K562 (cell line): ENCODE measurements at regions not wholly inside any gene's neighbourhood (a gene's known extent, or its start where the extent isn't known, plus 50 kb on each side); places are given as distances from the start of the nearest gene placed in this dataset.

Experiments
- STAT5B ChIP-seq: fragments of 250-450 bp; sonication (Bioruptor Pico); IDR thresholded peaks from 2 replicates; pipeline ENCODE4 v1.8.0; 2021; ENCODE audit warnings: mild to moderate bottlenecking, inconsistent platforms
- TAF1 ChIP-seq: IDR thresholded peaks from 2 replicates; pipeline ENCODE4 v1.6.1; 2011; ENCODE audit warnings: mild to moderate bottlenecking, low read length, moderate library complexity; ENCODE audit not compliant: insufficient read depth, control insufficient read depth, severe bottlenecking; ENCODE audit errors: extremely low read depth
- TAF9B ChIP-seq: fragments of 450-650 bp; IDR thresholded peaks from 2 replicates; pipeline ENCODE4 v1.6.1; 2018; ENCODE audit warnings: mild to moderate bottlenecking; ENCODE audit not compliant: partially characterized antibody
- U2AF1 ChIP-seq: fragments of 200-400 bp; formaldehyde crosslinking; optimal IDR thresholded peaks from 2 replicates; pipeline ENCODE3; 2017; ENCODE audit warnings: mild to moderate bottlenecking, low read depth, low read length, moderate library complexity

GRCh38 chr15:26134812-26135211 is 271.7 kb upstream of the ATP10A start:
- no peak for TF ChIP-seq TAF1
- TF ChIP-seq STAT5B = no peak
- no peak for TF ChIP-seq U2AF1
- no peak for TF ChIP-seq TAF9B
